Stimulated activated CD4-positive, alpha-beta T cell treated with anti-CD3 and anti-CD28 coated beads, Interleukin-2, amount 100 ng/mL, for 24 hours (primary cell): ENCODE measurements at regions not wholly inside any gene's neighbourhood (a gene's known extent, or its start where the extent isn't known, plus 50 kb on each side); places are given as distances from the start of the nearest gene placed in this dataset.

Experiments
- DNase-seq, 2 donors: peaks; one replicate each; pipeline ENCODE4 v3.0.0-alpha.2; 2020

- no peak for DNase-seq
Observed at GRCh38 chr6:14276667-14277404, 159.3 kb downstream of the CD83 start.

GRCh38 chr6:14277405-14277930 lies 159.9 kb downstream of the CD83 start:
- no peak for DNase-seq

GRCh38 chr6:14278006-14278405 lies 160.4 kb downstream of the CD83 start:
- no peak for DNase-seq

GRCh38 chr6:14278446-14278845 lies 160.9 kb downstream of the CD83 start:
- no peak for DNase-seq

GRCh38 chr6:14280006-14280510 lies 162.5 kb downstream of the CD83 start:
- no peak for DNase-seq

- DNase-seq = no peak
Observed at GRCh38 chr6:14280766-14281293, 163.3 kb downstream of the CD83 start.

GRCh38 chr6:14281811-14282660 lies 164.5 kb downstream of the CD83 start:
- no peak for DNase-seq

GRCh38 chr6:14282854-14283505 lies 165.4 kb downstream of the CD83 start:
- DNase-seq = no peak

DNA sequence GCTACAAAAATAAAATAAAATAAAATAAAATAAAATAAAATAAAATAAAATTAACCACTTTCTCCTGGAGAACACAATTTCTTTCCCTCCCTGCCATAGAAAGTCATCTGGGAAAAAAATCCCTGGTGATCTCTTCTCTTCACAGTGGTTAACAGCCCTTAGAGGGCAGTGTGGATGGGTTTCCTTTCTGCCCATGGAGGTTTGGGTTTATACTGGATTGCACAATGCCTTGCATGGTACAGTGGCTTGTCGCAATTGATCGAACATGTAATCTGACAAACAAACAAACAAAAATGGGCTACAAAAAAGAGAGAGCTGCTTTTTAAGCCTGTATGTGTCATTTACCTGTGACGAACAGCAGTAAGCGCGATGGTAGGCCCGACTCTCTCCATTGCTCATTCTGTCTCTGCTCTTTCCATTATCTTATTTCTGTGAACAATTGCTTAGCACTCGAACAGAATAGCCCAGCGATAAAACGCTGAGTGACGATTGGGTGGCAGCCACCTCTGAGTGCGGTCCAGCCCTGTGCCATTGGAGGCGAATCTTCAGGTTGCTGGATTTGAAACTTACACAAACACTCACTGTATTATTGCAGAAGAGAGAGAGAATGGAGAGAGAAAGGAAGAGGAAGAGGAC lies 166.1 kb downstream of the CD83 start:
- DNase-seq = no peak

- DNase-seq = no peak
Observed at GRCh38 chr6:14284969-14285590, 167.5 kb downstream of the CD83 start.

DNA sequence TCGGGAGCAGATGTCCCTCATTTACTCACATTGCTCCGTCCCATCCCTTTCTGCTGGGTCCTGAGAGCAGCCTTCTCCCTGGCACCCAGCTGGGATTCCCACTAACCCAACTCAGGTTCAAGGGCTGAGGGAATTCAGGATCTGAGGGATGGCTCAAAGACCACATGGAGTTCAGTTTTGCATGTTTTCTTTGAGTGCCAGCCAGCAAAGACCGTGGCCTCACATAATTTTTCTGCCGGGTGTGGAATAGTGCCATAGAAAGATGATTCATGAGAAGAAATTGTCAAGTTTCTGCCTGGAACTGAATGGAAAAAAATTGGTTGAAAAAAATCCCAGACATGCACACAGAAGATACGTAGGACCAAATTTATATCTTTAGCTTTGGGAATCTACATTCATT lies 168.6 kb downstream of the CD83 start:
- DNase-seq = no peak

DNA sequence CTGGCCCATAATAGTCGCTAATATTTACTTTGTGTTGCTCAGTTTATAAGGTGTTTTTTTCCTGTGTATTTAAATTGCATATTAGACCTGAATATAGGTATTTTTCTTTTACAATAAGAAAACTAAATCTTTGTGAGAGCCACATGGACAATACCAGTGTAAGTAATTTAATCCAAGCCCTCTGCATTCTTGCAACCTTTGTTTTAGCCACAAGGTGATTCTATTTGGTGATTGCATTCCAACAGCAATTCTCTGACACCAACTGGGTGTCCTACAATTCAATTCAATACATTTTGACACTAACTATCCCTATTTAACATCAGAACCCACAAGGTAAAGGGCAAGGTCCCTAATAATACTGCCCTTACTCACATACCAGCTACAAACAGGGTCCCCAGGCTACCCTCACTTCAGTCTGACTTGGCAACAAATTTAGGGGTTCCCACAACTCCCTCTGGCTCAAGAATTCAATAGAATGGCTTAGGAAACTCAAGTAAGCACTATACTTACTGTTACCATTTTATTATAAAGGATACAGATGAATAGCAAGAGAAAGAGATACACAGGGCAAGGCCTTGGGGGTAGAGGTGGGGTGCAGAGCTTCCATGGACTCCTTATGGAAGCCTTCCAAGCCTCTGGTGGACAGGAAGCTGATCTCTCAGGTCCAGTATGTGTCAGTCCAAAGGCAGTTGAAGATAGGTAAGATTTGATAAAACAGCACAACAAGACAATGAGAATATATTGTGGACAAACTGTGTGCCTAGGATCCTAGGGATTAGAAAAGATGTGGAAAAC lies 169.3 kb downstream of the CD83 start:
- no peak for DNase-seq

DNA sequence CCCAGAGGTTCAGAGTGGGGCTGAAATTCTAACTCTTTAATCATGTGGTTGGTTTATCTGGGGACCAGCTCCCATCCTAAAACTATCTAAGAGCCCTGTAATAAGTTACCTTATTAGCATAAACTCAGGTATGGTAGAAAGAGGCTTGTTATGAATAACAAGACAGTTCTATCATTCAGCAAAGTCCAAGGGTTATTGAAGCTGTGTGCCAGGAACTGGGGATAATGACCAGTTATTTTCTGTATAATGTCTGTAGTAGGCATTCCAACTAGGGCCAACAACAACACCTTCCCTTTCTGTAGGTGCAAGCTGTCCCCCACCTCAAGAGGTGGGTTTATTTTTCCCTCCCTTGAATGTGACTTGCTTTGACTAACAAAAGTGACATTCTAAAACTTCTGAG lies 170.1 kb downstream of the CD83 start:
- no peak for DNase-seq

GRCh38 chr6:14288910-14289309 lies 171.3 kb downstream of the CD83 start:
- DNase-seq = no peak

GRCh38 chr6:14290041-14290771 lies 172.6 kb downstream of the CD83 start:
- no peak for DNase-seq

DNA sequence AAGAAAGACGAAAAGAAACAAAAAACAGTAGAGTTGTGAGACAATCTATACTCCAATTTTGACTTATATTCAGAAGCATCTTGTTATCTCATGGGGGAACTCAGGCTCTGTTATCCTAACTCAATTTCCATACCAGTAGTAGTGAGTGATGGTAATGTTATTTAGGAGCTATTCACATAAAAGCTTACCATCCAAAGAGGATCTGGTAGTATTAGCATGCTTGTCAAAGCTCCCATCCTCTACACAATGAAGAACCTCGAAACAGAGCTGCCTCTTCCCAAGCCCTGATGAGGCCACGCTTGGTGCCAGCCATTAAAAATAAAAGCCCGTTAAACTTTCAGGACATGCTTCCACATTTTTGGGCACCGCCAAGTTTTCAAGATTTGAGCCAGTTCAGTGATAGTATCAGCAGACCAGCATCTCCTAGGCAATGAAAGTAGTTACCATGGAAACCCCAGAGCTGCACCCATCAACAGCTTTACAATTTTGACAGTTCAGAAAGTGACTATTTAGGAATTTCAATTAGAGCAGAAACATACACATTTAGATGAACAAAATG lies 173.3 kb downstream of the CD83 start:
- DNase-seq = no peak

DNA sequence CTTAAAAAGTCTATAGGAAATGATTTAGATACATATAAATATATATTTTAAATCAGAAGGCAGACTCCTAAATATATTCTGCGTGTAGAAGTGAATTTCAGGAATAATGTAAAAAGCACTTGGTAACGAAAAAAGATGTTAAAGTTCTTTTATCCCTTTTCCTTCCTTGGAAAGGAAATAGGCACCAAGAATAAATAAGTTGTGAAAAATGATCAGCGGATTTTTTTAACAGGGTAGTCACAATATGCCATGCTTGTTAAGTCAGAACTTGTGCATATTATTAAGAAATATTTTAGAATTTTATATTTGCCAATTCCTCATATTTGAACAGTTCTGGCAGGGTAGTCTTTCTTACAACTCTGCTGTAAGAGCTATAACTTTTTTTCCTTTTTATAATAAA lies 173.8 kb downstream of the CD83 start:
- no peak for DNase-seq

GRCh38 chr6:14292119-14292518 lies 174.5 kb downstream of the CD83 start:
- no peak for DNase-seq

GRCh38 chr6:14294270-14294951 lies 176.8 kb downstream of the CD83 start:
- no peak for DNase-seq
